Stimulated activated CD8-positive, alpha-beta memory T cell treated with anti-CD3 and anti-CD28 coated beads, Interleukin-4, amount 100 ng/mL, for 1 hour (primary cell): ENCODE measurements at regions not wholly inside any gene's neighbourhood (a gene's known extent, or its start where the extent isn't known, plus 50 kb on each side); places are given as distances from the start of the nearest gene placed in this dataset.

Source experiments
- DNase-seq, 2 donors: peaks; one replicate each; pipeline ENCODE4 v3.0.0-alpha.2; 2020; ENCODE audit warnings: low read depth in 2 of 2, low spot score in 1 of 2

- DNase-seq = no peak
Measured at GRCh38 chr15:93182703-93183205, 93.7 kb upstream of the RGMA start.

DNA sequence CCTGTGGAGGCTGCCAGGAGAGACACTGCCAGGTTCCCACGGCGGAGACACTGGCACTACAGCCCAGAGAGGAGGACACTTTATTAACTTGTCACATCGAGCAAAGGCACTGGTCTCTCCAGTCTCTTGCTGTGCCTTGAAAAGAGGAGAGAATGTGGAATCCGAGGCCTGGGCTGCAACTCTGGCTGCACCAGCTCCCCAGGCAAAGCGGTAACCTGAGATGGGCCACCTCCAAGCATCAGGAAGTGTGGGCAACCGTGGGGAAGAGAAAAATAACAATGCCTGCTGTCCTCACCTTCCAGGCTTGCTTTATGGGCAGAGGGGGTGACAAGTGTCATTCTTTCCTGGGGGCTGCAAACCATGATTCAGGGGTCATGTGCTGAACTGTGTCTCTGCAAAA, 91.6 kb upstream of the RGMA start:
- DNase-seq = no peak

DNA sequence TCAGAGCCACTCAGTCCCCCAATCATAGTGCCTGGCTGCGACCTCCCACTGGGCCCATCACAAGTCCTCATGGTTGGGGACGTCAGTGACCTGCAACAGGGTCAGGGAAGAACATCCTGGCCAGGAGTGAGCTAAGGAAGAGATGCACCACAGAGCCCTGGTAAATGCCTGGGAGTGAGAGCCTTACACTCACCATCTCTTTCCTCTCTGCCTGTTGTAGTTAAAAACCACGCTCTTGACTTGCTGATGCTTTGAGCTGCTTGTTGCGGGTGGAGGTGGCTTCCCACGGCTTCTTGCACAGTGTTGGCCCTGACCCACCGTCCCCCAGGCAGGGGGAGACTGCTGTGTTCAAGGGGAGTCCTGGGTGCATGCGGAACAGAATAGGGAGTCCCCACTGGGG, 91.1 kb upstream of the RGMA start:
- DNase-seq = no peak

DNA sequence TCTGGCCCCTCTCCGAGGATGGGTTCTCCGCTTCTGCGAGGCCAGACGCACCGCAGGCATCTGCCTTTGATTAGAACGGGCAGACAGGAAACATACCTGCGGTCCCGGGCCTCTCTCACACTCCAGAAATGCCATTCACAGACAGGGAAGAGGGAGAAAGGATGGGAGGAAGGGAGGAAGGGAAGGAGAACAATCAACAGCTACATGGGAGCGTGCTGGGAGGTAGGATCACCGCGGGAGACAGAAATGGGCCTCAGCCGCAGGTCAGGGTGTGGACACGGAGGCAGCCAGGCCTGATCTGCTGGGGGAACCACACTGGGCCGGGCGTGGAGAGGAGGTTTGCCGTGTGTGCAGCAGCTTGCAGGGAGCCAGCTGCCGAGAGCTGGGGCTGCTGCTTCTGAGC, 90.7 kb upstream of the RGMA start:
- no peak for DNase-seq

DNA sequence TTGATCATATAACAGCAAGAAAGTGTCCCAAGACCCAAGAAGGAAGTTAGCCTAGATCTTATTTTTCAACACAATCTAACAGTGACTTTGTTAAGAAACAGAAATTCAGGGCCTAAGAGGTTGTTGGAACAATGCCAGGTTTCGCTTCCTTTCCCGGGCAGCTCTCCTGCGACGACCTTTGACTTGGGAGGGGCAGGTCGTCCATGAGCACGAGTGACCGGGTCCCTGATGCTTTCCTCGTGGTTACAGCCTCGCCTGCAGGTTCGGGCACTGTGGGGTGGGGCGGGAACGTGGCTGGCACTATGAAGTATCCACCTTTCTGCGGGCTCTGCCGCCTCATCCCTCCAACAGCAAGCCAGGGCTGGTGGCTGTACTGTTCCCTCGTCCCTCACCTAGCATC, 90.1 kb upstream of the RGMA start:
- DNase-seq = no peak

- DNase-seq = no peak
Measured at GRCh38 chr15:93178371-93178770, 89.4 kb upstream of the RGMA start.

- DNase-seq = no peak
Measured at GRCh38 chr15:93176065-93176464, 87.1 kb upstream of the RGMA start.

DNA sequence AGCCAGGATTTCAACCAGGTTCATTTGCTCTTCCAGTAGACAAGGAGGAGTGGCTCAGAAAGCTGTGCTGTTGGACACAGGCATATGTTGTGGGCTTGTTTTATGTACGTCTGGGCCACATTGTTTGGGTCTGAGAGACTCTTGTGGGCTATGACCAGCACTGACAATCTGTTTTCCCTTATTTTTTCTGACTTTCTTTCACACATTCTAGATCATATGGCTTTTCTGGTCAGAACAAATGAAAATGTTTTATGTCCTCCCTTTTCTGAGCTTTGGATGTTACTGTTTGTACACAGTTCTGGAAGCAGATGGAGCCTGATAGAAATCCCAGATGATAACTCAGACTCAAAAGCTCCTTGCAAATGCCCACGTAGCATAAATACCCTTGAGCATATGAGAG, 85.8 kb upstream of the RGMA start:
- no peak for DNase-seq

DNA sequence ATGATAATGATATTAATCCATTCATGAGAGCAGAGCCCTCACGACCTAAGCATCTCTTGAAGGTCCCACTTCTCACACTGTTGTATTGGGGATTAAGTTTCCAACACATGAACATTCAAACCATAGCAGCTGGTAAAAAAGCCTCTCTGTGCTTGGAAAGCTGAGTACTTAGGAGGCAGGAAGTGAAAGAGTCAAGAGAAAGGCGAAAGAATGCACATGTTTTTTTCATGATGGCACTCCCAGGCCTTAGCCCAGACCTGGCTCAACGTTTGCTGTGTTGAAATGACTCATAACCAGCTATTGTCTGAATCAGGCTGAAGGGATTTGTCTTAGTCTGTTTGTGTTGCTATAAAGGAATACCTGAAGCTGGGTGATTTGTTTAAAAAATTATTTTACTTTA, 84.4 kb upstream of the RGMA start:
- DNase-seq = no peak

- DNase-seq = no peak
Measured at GRCh38 chr15:93171476-93171875, 82.5 kb upstream of the RGMA start.

DNA sequence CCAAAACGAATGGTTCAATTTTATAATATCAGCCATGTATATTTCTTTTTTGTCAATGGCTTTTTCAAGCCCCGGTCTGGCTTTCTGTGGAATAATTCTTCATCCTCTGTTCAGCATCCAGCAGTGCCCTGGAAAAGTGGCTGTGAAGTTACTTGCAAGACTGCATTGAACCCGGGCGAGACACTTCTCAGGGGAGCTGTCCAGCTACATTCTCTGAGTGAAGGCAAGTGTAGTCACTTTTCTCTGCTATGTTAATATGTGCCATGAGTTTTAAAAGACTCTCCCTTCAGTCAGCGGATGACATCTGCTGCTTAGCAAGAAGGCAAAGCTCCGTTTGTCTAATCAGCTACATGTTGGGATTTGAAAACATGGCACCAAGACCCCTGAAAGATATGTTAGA, 81.3 kb upstream of the RGMA start:
- DNase-seq = no peak

- DNase-seq = no peak
Measured at GRCh38 chr15:93168910-93169309, 79.9 kb upstream of the RGMA start.

DNA sequence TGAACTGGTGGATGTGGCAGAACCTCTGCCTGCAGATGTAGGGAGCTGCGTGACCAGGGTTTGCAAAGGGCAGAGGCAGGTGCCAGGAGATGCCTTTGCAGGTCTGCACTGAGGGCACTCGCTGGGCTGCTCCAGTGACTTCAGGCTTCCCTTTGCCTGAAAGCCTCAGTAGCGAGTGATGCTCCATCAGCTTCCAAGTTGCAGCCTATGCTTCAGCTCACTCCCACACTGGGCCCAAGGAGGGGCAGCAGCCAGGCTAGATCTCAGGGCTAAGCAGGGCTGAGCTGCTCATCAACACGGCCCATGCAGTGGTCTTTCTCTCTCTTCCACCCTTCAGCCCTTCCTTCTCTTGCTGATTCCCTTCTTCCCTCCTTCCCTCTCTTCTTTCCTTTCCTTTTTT, 78.3 kb upstream of the RGMA start:
- no peak for DNase-seq

DNA sequence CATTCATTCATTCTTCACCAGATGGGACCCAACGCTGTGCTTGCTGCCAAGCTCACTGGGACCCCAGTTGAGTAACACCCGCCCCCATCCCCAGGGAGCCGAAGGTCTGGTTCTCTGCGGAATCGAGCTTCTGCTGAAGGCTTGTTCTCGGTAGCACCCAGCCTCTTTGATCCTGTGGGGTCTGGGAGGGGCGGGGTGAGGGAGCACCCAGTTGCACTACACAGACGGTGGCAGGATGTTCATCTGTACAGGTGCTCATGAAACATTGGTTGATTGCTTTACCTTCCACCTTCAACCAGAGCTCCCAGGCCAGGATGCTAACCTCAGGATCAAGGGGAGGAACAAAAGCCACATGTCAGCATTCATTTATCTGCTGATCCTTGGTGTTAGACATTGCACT, 77.7 kb upstream of the RGMA start:
- no peak for DNase-seq

GRCh38 chr15:93165734-93166470, 76.9 kb upstream of the RGMA start:
- DNase-seq = no peak

DNA sequence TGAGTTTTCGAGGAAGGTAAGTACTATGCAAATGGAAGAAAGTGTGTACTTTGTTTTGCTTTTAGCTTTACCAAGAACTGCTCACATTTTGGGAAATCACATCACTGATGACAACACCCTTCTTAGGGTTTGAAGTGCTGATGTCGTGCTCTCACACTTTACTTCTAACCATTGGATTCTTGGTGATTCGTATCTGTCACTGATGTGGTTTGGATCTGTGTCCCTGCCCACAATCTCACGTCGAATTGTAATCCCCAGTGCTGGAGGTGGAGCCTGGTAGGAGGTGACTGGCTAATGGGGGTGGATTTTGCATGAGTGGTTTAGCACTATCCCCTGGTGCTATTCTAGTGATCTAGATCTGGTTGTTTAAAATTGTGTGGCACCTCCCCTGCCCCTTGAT, 75.4 kb upstream of the RGMA start:
- no peak for DNase-seq

DNA sequence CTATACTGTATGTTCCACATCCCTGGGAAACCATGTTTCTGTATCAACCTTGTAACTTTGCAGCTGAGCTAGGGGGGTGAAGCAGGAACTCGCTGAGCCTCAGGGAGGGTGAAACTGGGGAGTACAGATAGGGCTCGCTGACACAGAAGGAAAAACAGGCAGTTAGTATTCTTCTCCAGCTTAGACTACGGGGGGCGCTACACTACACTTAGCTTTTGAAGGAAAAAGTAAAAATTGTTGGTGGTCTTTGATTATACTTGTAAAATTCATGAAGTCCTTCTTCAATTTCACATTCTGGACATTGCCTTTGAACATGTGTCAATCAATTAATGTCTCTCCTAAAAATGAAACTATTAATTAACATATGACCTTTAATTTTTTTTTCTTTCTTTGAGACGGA, 73.5 kb upstream of the RGMA start:
- no peak for DNase-seq

- no peak for DNase-seq
Measured at GRCh38 chr15:93159930-93160329, 70.9 kb upstream of the RGMA start.

DNA sequence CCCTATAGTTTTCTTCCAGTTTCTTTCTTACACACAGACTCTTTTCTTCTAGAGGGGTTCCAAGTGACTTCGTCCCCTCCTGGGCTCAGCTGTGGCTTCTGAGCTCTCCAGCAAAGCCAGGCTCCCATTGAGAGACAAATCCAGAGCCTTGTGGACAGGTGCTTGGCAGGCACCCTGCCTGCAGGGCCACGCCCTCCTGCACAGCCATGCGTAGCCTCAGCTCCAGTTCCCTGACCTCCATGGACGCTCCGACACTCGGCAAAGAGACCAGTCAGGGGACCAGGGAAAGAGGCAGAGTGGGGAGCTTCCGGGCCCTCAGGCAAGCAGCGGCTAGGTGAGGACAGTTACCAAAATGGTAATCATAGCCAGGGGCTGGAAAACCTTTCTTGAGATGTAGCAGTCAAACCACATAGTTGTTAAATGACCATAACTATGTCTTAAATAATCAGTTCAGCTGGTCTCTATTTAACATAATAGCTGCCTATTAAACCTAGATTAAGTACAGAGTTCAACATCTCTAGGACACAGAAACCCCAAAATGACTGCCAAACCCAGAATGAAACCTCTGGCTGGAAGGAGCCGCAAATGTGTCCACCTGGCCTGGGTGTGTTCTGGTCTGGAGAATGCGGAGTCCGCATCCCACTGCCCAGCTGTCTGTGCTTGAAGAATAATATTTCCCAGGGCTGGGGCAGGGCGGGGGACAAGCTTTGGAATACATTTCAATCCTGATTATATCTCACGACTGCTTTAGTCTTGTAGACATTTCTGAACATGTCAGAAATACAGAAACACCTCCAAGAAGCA, 69.3 kb upstream of the RGMA start:
- DNase-seq = no peak

- DNase-seq = no peak
Measured at GRCh38 chr15:93154666-93155065, 65.7 kb upstream of the RGMA start.

DNA sequence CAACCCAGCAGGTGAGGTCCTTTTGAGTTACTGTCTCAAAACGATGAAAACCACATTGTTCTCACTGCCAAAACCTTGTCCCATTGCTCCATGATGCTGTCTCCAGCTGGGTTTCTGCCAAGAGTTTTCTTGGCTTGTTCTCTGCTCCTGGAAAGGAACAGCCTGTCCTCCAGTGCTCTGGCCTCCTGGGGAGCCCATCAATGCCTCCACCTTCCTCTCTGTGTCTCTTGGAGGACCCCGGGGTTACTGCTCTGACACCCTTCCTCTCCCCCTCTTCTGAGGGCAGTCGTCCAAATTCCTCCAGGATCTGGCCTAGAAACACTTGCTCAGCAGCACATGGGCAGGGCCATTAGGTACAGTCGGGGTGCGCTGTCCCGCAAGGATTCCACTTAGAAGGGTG, 63.9 kb upstream of the RGMA start:
- no peak for DNase-seq

- DNase-seq = peak; percentile 2 to 14
Measured at GRCh38 chr15:93152360-93152759, 63.3 kb upstream of the RGMA start.
